ENCODE measurements at regions not wholly inside any gene's neighbourhood (a gene's known extent, or its start where the extent isn't known, plus 50 kb on each side); places are given as distances from the start of the nearest gene placed in this dataset.

DNA sequence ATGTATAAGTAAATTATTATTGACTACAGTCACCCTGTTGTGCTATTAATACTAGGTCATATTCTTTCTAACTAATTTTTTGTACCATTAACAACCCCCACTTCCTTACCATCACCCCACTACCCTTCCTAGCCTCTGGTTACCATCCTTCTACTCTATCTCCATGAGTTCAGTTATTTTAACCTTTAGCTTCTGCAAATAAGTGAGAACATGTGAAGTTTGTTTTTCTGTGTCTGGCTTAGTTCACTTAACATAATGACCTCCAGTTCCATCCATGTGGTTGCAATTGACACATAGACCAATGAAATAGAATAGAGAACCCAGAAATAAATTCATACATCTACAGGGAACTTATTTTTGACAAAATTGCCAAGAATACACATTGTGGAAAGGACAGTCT, 55.4 kb upstream of the CHRNB4 start:
- no peak for TF ChIP-seq CTCF (IDR thresholded peaks at IDR 0.05; ENCODE audit: low read length)
- no peak for TF ChIP-seq EZH2 (optimal IDR thresholded peaks at IDR 0.05; ENCODE audit: low read depth, low read length)

All from MM.1S (cell line).